GM19035 (cell line): ENCODE measurements at regions not wholly inside any gene's neighbourhood (a gene's known extent, or its start where the extent isn't known, plus 50 kb on each side); places are given as distances from the start of the nearest gene placed in this dataset.

Source experiments
- ATAC-seq: cut with Tn5 transposase; IDR thresholded peaks from one replicate; pipeline ENCODE4 v1.9.1; 2021; ENCODE audit not compliant: unreplicated experiment

GRCh38 chr2:39615675-39616074 is 50.0 kb upstream of the TMEM178A start:
- ATAC-seq = no peak
